ENCODE measurements at regions not wholly inside any gene's neighbourhood (a gene's known extent, or its start where the extent isn't known, plus 50 kb on each side); places are given as distances from the start of the nearest gene placed in this dataset.

DNA sequence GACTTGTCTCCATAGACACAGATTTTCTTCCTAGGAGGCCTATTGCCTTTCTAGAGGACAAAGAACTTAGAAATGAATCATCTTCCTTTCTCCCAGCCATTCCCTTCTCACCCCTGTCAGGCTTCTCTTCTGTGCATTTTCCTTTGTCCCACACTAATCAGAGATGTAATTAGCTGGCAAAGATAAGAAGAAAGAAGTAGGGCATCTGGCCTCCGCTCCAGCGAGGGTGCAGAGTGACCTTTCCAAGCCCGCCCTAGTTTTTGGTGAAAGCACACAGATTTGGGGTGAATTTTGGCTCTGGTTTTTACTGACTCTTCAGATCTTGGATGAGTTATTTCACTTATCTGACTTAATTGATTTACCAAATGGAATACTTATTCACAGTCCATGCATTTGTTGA is 626.5 kb downstream of the ZEB2 start:
- TF ChIP-seq, protein P1, sequence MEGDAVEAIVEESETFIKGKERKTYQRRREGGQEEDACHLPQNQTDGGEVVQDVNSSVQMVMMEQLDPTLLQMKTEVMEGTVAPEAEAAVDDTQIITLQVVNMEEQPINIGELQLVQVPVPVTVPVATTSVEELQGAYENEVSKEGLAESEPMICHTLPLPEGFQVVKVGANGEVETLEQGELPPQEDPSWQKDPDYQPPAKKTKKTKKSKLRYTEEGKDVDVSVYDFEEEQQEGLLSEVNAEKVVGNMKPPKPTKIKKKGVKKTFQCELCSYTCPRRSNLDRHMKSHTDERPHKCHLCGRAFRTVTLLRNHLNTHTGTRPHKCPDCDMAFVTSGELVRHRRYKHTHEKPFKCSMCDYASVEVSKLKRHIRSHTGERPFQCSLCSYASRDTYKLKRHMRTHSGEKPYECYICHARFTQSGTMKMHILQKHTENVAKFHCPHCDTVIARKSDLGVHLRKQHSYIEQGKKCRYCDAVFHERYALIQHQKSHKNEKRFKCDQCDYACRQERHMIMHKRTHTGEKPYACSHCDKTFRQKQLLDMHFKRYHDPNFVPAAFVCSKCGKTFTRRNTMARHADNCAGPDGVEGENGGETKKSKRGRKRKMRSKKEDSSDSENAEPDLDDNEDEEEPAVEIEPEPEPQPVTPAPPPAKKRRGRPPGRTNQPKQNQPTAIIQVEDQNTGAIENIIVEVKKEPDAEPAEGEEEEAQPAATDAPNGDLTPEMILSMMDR (conservative IDR thresholded peaks at IDR 0.05; ENCODE audit: low read depth, low read length) = no peak
- no peak for TF ChIP-seq EZH2 (IDR thresholded peaks at IDR 0.05; ENCODE audit: borderline replicate concordance, low read depth, low read length, poor library complexity, severe bottlenecking)
